ENCODE measurements at regions not wholly inside any gene's neighbourhood (a gene's known extent, or its start where the extent isn't known, plus 50 kb on each side); places are given as distances from the start of the nearest gene placed in this dataset.

DNA sequence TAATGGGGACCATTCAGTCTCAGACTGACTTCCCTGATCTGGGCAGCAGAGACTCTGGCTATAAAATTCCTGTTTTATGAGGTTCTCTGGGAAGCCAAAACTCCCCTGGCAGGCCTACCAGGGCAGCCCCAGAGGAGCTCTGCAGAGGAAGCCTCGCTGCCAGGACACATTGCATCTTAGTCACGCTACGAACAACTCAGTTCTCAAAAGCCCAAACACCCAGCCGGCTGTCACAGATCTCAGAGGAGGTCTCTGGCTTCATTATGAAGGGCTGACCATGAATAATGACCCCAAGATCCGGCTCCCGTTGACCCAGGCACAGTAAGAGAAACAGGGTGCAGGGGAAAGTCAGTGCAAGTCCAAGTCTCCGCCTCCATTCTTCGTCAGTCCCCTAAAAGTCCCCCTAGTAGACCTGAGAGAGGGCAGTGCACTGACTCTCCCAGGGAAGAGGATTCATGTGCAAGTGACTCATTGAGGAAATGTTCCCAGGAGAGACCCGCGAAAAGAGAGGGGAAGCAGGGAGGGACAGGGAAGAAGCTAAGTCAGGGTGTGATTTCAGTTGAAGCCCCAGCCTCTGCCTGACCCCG, 212.3 kb downstream of the CYP26B1 start:
- Histone ChIP-seq H3K9me3 (ENCODE audit: control insufficient read depth, insufficient read depth, low read depth, low read length) (no peaks in the 10 kb centered on the region), H3K27me3 (ENCODE audit: control insufficient read depth, insufficient read depth, low read length) (no peaks in the 10 kb centered on the region; the same call in 1 of the 2 replicates), H3K4me1 (ENCODE audit: control insufficient read depth, insufficient read depth, low read length) (no peaks in the 10 kb centered on the region), H3K36me3 (ENCODE audit: control insufficient read depth, insufficient read depth, low read length) (no peaks in the 10 kb centered on the region), H3K27ac (ENCODE audit: low read depth, low read length) (no peak overlapping the region), H3K4me3 (ENCODE audit: low read depth, low read length) (no peak overlapping the region), H3K9ac (ENCODE audit: low read length) (no peak overlapping the region)

DNA sequence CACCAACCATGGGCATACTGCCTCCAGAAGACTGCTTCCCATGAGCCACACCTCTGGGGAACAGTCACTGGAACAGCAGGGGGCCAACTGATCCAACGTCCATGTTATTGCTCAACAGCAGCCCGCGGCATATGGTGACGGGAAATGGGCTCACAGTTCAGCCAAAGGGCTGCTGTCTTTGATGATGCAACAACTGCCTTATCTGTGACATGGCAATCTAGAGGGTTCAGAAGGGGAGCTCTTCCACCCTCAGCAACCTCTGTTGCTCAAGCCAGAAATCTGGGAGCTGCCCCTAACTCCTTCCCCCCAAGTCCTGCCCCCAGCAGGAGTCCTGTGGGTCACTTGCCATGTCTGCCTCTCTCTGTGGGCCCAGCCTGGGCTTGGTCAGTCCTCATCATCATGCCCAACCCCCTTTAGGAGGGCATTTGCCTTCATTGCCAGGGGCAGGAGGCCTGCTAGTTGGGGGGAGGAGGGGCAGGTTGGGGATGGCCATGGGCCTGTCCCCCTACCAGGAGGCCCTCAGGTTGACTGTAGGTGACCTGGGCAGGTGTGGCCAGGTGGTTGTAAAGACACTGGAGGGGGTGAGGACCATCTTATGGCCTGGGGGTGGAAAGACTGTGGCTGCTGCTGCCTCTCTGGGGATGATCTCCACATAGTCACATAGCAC, 212.9 kb downstream of the CYP26B1 start:
- H3K9me3 ChIP-seq (ENCODE audit: control insufficient read depth, insufficient read depth, low read depth, low read length), result no peaks in the 10 kb centered on the region
- no peaks in the 10 kb centered on the region; the same call in 1 of the 2 replicates for H3K27me3 ChIP-seq (ENCODE audit: control insufficient read depth, insufficient read depth, low read length)
- no peak overlapping the region for H3K9ac ChIP-seq (ENCODE audit: low read length)
- H3K4me3 ChIP-seq (ENCODE audit: low read depth, low read length), result no peak overlapping the region
- H3K27ac ChIP-seq (ENCODE audit: low read depth, low read length), result no peak overlapping the region
- H3K4me1 ChIP-seq (ENCODE audit: control insufficient read depth, insufficient read depth, low read length), result no peaks in the 10 kb centered on the region
- no peaks in the 10 kb centered on the region for H3K36me3 ChIP-seq (ENCODE audit: control insufficient read depth, insufficient read depth, low read length)

DNA sequence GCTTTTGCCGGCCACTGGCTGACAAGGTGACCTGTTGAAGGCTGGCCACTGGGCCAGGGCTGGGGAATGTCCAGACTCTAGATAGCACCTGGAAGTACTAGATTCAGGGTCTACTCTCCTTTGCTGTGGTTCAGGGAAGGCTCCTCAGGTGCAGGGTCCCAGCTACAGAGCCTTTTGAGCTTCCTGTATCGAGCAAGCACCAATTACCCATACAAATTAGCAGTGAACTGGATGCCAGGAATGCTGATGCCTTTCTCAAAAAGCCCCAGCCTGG, 213.4 kb downstream of the CYP26B1 start:
- no peak overlapping the region for H3K9ac ChIP-seq (ENCODE audit: low read length)
- H3K27ac ChIP-seq (ENCODE audit: low read depth, low read length), result no peak overlapping the region

DNA sequence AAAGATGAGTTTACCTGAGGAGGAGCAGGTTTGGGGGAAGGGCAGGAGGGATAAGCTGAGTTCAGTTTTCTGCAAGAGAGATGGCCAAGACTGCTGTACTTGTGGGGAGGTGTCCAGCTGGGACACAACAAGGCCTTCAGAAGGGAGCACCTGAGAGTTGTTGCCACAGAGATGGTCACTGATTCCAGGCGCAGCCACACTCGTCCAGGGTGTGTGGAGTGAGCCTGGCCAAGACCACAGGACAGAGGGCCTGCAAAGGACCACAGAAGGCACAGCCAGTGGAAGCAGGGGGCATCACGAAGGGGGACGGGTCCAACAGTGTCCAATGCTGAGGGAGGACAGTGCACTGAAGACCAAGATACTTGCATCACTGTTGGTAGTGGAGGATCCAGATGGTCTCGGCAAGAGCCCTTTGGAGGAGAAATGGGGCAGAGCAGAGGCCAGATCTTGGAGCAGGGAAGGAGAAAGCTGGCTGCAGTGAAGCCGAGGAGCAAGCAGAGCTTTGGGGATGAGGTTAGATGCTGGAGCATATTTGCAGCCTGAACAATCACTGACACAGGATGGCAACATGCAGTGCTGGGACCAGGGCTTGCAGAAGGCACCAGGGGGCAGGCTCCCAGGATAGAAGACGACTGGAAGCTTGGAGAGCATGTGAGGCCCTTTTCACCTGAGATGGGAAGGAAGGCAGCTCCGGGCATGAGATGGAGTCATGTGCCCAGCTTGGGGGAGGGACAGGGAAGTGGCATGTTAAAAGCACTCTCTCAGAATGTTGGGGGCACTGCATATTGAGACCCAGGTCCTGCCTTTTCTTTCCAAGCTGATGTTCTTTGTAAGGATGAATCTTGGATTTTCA, 214.0 kb downstream of the CYP26B1 start:
- Histone ChIP-seq H3K4me3 (ENCODE audit: low read depth, low read length) (no peak overlapping the region), H3K27me3 (ENCODE audit: control insufficient read depth, insufficient read depth, low read length) (no peaks in the 10 kb centered on the region; the same call in 1 of the 2 replicates), H3K36me3 (ENCODE audit: control insufficient read depth, insufficient read depth, low read length) (no peaks in the 10 kb centered on the region), H3K4me1 (ENCODE audit: control insufficient read depth, insufficient read depth, low read length) (no peaks in the 10 kb centered on the region), H3K9me3 (ENCODE audit: control insufficient read depth, insufficient read depth, low read depth, low read length) (no peaks in the 10 kb centered on the region), H3K27ac (ENCODE audit: low read depth, low read length) (no peak overlapping the region), H3K9ac (ENCODE audit: low read length) (no peak overlapping the region)

More for the DNA sequence above, 213.4 kb downstream of the CYP26B1 start:
- Histone ChIP-seq H3K27me3 (ENCODE audit: control insufficient read depth, insufficient read depth, low read length) (no peaks in the 10 kb centered on the region; the same call in 1 of the 2 replicates), H3K4me1 (ENCODE audit: control insufficient read depth, insufficient read depth, low read length) (no peaks in the 10 kb centered on the region), H3K4me3 (ENCODE audit: low read depth, low read length) (no peak overlapping the region), H3K9me3 (ENCODE audit: control insufficient read depth, insufficient read depth, low read depth, low read length) (no peaks in the 10 kb centered on the region), H3K36me3 (ENCODE audit: control insufficient read depth, insufficient read depth, low read length) (no peaks in the 10 kb centered on the region)

DNA sequence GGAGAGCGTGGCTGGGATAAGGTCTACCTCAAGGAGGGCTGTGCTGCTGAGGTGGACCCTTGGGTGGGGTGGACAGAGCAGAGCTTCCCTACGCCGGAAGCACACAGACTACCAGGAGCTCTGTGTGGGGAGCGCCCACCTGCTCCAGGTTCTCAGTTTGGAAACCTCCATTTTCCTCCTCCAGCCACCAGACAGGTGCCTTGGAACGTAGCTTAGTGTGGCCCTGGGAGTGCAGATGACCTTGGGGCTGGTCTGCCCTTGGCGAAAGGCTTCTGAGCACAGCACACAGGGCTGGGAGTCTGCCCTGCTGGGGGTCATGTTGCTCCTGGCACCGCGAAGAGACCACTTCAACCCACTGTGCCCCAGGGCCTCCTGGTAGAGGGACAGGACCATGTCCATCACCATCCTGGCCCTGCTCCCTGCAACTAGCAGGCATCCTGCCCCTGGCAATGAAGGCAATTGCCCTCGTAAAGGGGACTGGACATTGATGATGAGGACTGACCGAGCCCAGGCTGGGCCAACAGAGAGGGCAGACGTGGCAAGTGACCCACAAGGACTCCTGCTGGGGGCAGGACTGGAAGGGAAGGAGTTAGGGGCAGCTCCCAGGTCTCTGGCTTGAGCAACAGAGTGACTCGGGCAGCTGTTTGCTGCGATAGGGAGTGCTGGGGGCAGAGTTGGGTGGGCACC, 214.7 kb downstream of the CYP26B1 start:
- Histone ChIP-seq H3K9ac (ENCODE audit: low read length) (no peak overlapping the region), H3K4me1 (ENCODE audit: control insufficient read depth, insufficient read depth, low read length) (no peaks in the 10 kb centered on the region), H3K27me3 (ENCODE audit: control insufficient read depth, insufficient read depth, low read length) (no peaks in the 10 kb centered on the region; the same call in 1 of the 2 replicates), H3K27ac (ENCODE audit: low read depth, low read length) (no peak overlapping the region), H3K4me3 (ENCODE audit: low read depth, low read length) (no peak overlapping the region), H3K9me3 (ENCODE audit: control insufficient read depth, insufficient read depth, low read depth, low read length) (no peaks in the 10 kb centered on the region), H3K36me3 (ENCODE audit: control insufficient read depth, insufficient read depth, low read length) (no peaks in the 10 kb centered on the region)

DNA sequence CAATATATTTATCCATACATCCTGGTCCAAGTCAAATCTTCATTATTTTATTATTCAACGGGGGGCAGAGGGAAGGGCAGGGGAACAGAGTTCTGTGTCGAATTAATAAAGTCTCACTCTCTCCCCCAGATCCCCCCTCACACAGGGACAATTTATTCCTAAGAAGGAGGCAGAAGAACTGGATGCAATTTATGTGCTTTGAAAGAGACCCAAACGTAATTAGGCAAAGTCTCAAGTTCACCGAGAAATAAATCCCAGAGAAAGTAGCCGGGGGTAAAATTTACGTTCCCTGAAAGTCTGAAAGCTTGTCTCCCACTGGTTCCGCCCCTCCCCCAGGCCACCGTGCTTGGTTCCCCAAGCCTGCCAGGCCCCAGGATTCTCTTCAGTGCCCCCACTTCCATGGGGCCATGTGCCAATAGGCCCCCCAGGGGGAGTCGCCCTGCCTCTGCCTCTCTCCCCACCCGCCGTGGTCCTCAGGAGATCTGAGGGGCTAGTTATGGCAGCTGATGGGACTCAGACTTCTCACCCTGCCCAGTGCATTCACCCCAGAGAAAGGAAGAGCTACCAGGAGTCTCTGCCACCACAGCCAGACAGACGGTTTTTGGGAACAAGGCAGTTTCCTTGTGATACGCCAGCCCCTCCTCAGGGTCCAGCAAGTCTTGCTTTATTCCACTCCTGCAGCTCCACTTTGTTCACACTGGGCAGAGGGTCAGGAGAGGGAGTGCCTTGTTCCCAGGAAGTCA, 215.5 kb downstream of the CYP26B1 start:
- H3K4me3 ChIP-seq (ENCODE audit: low read depth, low read length), result no peak overlapping the region
- H3K4me1 ChIP-seq (ENCODE audit: control insufficient read depth, insufficient read depth, low read length), result no peaks in the 10 kb centered on the region
- no peaks in the 10 kb centered on the region; the same call in 1 of the 2 replicates for H3K27me3 ChIP-seq (ENCODE audit: control insufficient read depth, insufficient read depth, low read length)
- H3K27ac ChIP-seq (ENCODE audit: low read depth, low read length), result no peak overlapping the region
- H3K9me3 ChIP-seq (ENCODE audit: control insufficient read depth, insufficient read depth, low read depth, low read length), result no peaks in the 10 kb centered on the region
- no peaks in the 10 kb centered on the region for H3K36me3 ChIP-seq (ENCODE audit: control insufficient read depth, insufficient read depth, low read length)
- no peak overlapping the region for H3K9ac ChIP-seq (ENCODE audit: low read length)

DNA sequence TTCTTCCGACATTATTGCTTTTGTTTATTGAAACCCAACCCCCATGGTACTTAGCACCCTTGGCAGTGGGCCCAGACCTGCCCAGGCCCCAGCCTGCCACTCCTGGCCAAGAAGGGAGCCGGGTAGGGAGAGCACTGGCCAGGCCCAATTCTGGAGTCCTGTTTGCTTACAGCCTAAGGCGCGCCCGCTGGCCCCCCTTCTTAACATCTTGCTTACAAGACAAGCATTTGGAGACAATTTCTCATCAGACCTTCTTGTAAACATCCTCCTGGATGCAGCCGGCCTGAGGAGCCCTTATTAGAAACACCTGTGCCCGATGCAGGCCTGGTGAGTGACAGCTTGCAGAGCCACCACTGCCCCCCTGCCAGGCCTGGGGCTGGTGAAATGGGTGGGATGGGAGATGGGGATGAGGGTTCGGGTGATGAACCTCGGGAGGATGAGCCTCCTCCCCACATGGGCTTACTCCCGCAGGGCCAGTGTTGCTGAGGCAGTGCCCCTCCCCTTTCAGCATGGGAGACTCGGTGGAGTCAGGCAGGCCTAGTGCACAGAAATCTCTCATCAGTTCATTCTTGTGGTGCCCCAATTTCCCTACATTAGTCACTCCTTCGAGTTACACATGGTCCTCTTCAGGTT, 217.5 kb downstream of the CYP26B1 start:
- H3K4me1 ChIP-seq (ENCODE audit: control insufficient read depth, insufficient read depth, low read length), result peaks cover 6% of the 10 kb centered on the region; the same call in 1 of the 2 replicates
- H3K9me3 ChIP-seq (ENCODE audit: control insufficient read depth, insufficient read depth, low read depth, low read length), result no peaks in the 10 kb centered on the region
- H3K4me3 ChIP-seq (ENCODE audit: low read depth, low read length), result no peak overlapping the region
- H3K36me3 ChIP-seq (ENCODE audit: control insufficient read depth, insufficient read depth, low read length), result no peaks in the 10 kb centered on the region
- no peaks in the 10 kb centered on the region for H3K27me3 ChIP-seq (ENCODE audit: control insufficient read depth, insufficient read depth, low read length)
- H3K9ac ChIP-seq (ENCODE audit: low read length), result no peak overlapping the region
- no peak overlapping the region for H3K27ac ChIP-seq (ENCODE audit: low read depth, low read length)

DNA sequence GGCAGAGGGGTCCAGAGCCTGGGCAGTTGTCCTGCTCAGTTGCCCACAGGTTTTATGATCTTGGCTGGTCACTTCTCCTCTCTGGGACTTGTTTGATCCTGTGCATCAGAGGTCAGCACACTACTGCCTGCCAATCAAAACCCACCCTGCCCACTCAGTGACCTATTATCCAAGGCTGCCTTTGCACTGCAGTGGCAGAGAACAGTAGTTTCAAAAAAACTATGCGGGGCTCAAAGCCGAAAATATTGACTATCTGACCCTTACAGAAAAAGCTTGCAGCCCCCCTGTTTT, 218.2 kb downstream of the CYP26B1 start:
- no peaks in the 10 kb centered on the region for H3K9me3 ChIP-seq (ENCODE audit: control insufficient read depth, insufficient read depth, low read depth, low read length)
- no peak overlapping the region for H3K9ac ChIP-seq (ENCODE audit: low read length)
- no peak overlapping the region for H3K27ac ChIP-seq (ENCODE audit: low read depth, low read length)
- H3K27me3 ChIP-seq (ENCODE audit: control insufficient read depth, insufficient read depth, low read length), result no peaks in the 10 kb centered on the region
- H3K4me3 ChIP-seq (ENCODE audit: low read depth, low read length), result no peak overlapping the region
- H3K4me1 ChIP-seq (ENCODE audit: control insufficient read depth, insufficient read depth, low read length), result peaks cover 8% of the 10 kb centered on the region; the same call in 1 of the 2 replicates
- no peaks in the 10 kb centered on the region for H3K36me3 ChIP-seq (ENCODE audit: control insufficient read depth, insufficient read depth, low read length)

DNA sequence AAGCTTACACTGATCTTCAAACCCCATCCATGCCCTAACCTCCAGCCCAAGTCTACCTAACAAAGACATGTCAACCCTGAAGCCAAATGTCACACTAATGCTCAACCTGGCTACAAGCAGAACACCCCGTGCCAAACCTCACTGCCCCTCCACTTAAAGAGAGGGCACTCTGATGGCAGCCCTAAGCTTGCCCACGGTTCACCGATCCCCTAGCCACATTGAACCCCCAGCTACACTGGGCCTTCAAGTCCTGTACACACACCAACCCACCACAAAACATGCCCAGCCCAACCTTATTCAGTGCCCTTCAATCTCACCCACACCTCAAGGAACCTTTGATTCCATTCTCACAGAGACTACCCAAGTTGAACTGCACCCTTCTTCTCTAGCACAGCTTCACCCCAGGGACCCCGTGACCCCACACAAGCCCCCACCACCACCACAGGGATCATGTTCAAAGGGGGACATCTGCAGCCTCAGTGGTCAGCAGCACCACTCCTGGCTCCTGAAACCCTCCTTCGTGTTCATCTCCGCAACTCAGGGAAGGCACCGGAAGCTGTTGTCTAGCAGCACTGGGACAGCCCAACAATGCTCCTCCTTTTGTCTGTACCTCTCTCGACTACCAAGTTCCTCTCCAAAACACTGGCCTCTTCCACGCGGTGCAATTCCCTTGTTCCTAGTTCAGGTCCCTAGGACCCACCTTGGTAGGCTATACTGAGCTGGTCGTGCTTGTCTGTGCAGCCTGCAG, 218.8 kb downstream of the CYP26B1 start:
- H3K27me3 ChIP-seq (ENCODE audit: control insufficient read depth, insufficient read depth, low read length), result no peaks in the 10 kb centered on the region
- no peak overlapping the region for H3K27ac ChIP-seq (ENCODE audit: low read depth, low read length)

More for the DNA sequence above, 218.8 kb downstream of the CYP26B1 start:
- Histone ChIP-seq H3K36me3 (ENCODE audit: control insufficient read depth, insufficient read depth, low read length) (no peaks in the 10 kb centered on the region), H3K4me1 (ENCODE audit: control insufficient read depth, insufficient read depth, low read length) (peaks cover 8% of the 10 kb centered on the region; the same call in 1 of the 2 replicates), H3K9ac (ENCODE audit: low read length) (no peak overlapping the region), H3K4me3 (ENCODE audit: low read depth, low read length) (no peak overlapping the region), H3K9me3 (ENCODE audit: control insufficient read depth, insufficient read depth, low read depth, low read length) (no peaks in the 10 kb centered on the region)

Data from HUES6 (cell line).